Smooth muscle cell (in vitro differentiated cells): ENCODE measurements at regions not wholly inside any gene's neighbourhood (a gene's known extent, or its start where the extent isn't known, plus 50 kb on each side); places are given as distances from the start of the nearest gene placed in this dataset.
"Not testable (repeated sequence)": the region's sequence is repeated elsewhere in the genome, so short reads cannot be mapped to it uniquely, and the experiment has no call there.

Experiments used
- DNase-seq: peaks from one replicate; lab custom pipeline; 2025; ENCODE audit not compliant: unreplicated experiment; lab: John Stamatoyannopoulos, UW
- H2AFZ ChIP-seq: fragments of 200-600 bp; sonication (generic); 2 replicates; pipeline ENCODE4 v1.6.0; 2016; ENCODE audit warnings: antibody characterized with exemption, low read depth, mild to moderate bottlenecking
- H3F3A ChIP-seq: fragments of 200-600 bp; sonication (generic); 2 replicates; pipeline ENCODE4 v1.6.0; 2017; ENCODE audit warnings: antibody characterized with exemption, low read depth
- H3K27ac ChIP-seq: fragments of 200-600 bp; sonication (generic); 2 replicates; pipeline ENCODE4 v1.5.1; 2016; ENCODE audit warnings: low read depth, mild to moderate bottlenecking
- H3K27me3 ChIP-seq: fragments of 200-600 bp; sonication (generic); 2 replicates; pipeline ENCODE4 v1.6.1; 2016; ENCODE audit warnings: low read depth, mild to moderate bottlenecking
- H3K36me3 ChIP-seq: fragments of 200-600 bp; sonication (generic); 2 replicates; pipeline ENCODE4 v1.5.1; 2016; ENCODE audit warnings: low read depth
- H3K4me1 ChIP-seq: fragments of 200-600 bp; sonication (generic); 2 replicates; pipeline ENCODE4 v1.5.1; 2016; ENCODE audit warnings: low read depth
- H3K4me2 ChIP-seq: fragments of 200-600 bp; sonication (generic); 2 replicates; pipeline ENCODE4 v1.6.0; 2016; ENCODE audit warnings: mild to moderate bottlenecking
- H3K4me3 ChIP-seq: fragments of 200-600 bp; sonication (generic); 2 replicates; pipeline ENCODE4 v1.5.1; 2016; ENCODE audit warnings: mild to moderate bottlenecking
- H3K79me2 ChIP-seq: fragments of 200-600 bp; sonication (generic); 2 replicates; pipeline ENCODE4 v1.6.0; 2016; ENCODE audit warnings: low read depth, mild to moderate bottlenecking
- H3K9ac ChIP-seq: fragments of 200-600 bp; sonication (generic); 2 replicates; pipeline ENCODE4 v1.6.0; 2016; ENCODE audit warnings: low read depth
- H3K9me3 ChIP-seq: fragments of 200-600 bp; sonication (generic); replicated peaks from 2 replicates; pipeline ENCODE4 v1.5.1; 2016; ENCODE audit warnings: low read depth
- H4K20me1 ChIP-seq: fragments of 200-600 bp; sonication (generic); 2 replicates; pipeline ENCODE4 v1.6.0; 2016; ENCODE audit warnings: low read depth
- CTCF ChIP-seq: fragments of 200-600 bp; sonication (generic); IDR thresholded peaks from 2 replicates; pipeline ENCODE4 v1.5.1; 2017; ENCODE audit warnings: borderline replicate concordance, mild to moderate bottlenecking, antibody characterized with exemption; ENCODE audit not compliant: insufficient read depth, poor library complexity, severe bottlenecking
- WGBS: methylation state at CpG from one replicate; pipeline ENCODE4 v1.1.7; 2016; ENCODE audit warnings: low lambda C conversion rate; 5-methylcytosine and 5-hydroxymethylcytosine counted together

DNA sequence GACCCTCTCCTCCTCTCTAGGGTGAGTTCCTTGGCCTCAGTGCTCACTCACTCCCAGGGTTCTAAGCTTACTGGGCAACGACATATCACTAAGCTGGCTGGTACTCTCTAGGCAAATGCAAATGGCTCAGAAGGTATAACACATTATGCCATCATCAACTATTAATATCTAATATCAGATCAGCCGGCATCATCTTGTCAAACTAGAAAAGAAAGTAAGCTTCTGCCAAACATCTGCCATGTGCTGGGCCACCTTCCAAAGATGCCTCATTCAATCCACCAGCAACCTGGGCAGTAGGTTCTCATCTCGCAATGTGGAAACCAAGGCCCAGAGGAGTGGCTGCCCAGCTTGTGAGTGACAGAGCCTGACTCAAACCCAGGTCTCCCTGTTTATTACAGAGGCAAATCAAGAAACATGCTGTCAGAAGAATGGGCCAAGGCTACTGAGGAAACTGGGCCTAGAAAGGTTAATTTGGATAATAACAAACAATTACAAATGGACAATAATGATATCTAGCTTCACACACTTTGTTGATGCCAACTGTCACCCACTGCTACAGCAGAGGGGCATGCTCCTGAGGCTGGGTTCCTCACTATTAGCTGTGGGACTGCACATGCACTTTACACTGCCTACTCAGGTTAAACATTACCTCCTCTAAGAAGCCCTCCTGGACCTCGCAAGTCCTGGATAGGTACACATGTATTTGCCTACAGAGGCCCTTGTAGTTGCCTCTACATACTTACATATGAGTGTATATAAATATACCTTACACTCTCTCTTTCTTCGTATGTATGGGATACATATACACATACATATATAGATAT, 183.3 kb upstream of the JUN start:
- Histone ChIP-seq H3K9me3 (no peaks in the 10 kb centered on the region), H3K9ac (no peak overlapping the region), H3K79me2 (no peaks in the 10 kb centered on the region), H3K27me3 (no peaks in the 10 kb centered on the region), H3K27ac (no peak overlapping the region), H2AFZ (no peak overlapping the region), H3K4me2 (no peak overlapping the region), H3K36me3 (no peaks in the 10 kb centered on the region), H4K20me1 (no peaks in the 10 kb centered on the region), H3F3A (no peaks in the 10 kb centered on the region), H3K4me3 (no peak overlapping the region), H3K4me1 (no peaks in the 10 kb centered on the region)
- no peak for DNase-seq
- no peak for TF ChIP-seq CTCF
- WGBS = 96% methylated on average over 5 of the region's 5 CpGs

DNA sequence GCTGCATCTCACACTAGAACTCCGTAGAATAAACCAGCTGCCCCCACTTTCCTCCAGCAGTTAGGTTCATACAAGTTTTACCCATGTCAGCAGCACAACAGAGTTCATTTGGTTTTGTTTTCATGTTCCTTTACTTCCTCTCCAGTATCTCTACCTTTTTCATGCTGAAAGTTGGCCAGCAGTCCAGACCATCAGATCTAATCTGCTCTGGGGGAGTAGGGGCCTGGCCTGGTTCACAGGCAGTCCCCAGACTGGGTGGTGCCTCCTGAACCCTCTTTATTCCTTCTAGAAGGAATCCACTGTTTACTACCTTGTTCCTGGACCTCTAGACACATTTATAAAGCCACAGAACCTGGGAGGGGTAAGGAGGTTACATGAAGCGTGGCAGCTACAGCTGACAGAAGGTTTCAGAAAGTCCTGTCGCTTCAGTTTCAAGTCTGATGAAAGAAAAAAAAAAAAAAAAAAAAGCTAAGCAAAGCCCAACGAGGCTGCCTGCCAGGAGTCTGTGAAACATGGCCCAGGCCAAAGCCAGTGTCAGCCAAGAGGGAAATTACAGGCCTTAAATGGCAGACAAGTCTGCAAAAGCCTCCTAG, 184.6 kb upstream of the JUN start:
- Histone ChIP-seq H3K9ac (no peak overlapping the region), H2AFZ (peak overlapping the region; percentile 93), H3K4me3 (no peak overlapping the region), H3K27ac (peak overlapping the region; percentile 9), H3K79me2 (no peaks in the 10 kb centered on the region), H3F3A (no peaks in the 10 kb centered on the region), H3K36me3 (no peaks in the 10 kb centered on the region), H3K9me3 (no peaks in the 10 kb centered on the region), H3K27me3 (no peaks in the 10 kb centered on the region), H3K4me2 (no peak overlapping the region), H3K4me1 (no peaks in the 10 kb centered on the region), H4K20me1 (no peaks in the 10 kb centered on the region)
- 42% methylated on average over 4 of the region's 4 CpGs for WGBS
- DNase-seq = no peak
- no peak for TF ChIP-seq CTCF

DNA sequence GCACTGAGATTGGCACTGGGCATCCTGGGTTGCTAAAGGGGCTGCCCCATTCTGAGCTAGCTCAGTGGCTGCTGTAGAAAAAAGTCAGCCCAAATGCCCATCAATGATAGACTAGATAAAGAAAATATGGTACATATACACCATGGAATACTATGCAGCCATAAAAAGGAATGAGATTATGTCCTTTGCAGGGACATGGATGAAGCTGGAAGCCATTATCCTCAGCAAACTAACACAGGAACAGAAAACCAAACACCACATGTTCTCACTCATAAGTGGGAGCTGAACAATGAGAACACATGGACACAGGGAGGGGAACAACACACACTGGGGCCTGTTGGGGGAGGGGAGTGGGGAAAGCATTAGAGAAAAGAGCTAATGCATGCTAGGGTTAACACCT, 185.3 kb upstream of the JUN start:
- not testable (repeated sequence) for H3K4me2 ChIP-seq, H3K9ac ChIP-seq, H4K20me1 ChIP-seq, H3K4me1 ChIP-seq, H3K9me3 ChIP-seq, H3K36me3 ChIP-seq, H3K79me2 ChIP-seq, H3F3A ChIP-seq, H3K4me3 ChIP-seq, H2AFZ ChIP-seq, H3K27me3 ChIP-seq, DNase-seq, H3K27ac ChIP-seq

- Histone ChIP-seq H3K9me3 (no peaks in the 10 kb centered on the region), H2AFZ (no peak overlapping the region), H3K4me1 (no peaks in the 10 kb centered on the region), H3K4me3 (no peak overlapping the region), H3K9ac (no peak overlapping the region), H3K36me3 (no peaks in the 10 kb centered on the region), H3K79me2 (no peaks in the 10 kb centered on the region), H3F3A (no peaks in the 10 kb centered on the region), H3K4me2 (no peak overlapping the region), H3K27me3 (no peaks in the 10 kb centered on the region), H3K27ac (no peak overlapping the region), H4K20me1 (no peaks in the 10 kb centered on the region)
- no peak for TF ChIP-seq CTCF
- WGBS = 41% methylated on average over 4 of the region's 4 CpGs
- no peak for DNase-seq
Observed at GRCh38 chr1:58971629-58972140, 187.8 kb upstream of the JUN start.
